Forelimb muscle (tissue), 1 donor: ENCODE measurements at regions not wholly inside any gene's neighbourhood (a gene's known extent, or its start where the extent isn't known, plus 50 kb on each side); places are given as distances from the start of the nearest gene placed in this dataset.
"Not testable (repeated sequence)": the region's sequence is repeated elsewhere in the genome, so short reads cannot be mapped to it uniquely, and the experiment has no call there.

Experiments used
- DNase-seq: peaks from one replicate; pipeline ENCODE4 v3.0.0-alpha.2; 2013; ENCODE audit warnings: low read depth

- DNase-seq: no peak
These were observed 520.0 kb upstream of the CCDC196 start for GRCh38 chr14:65966188-65966587.

GRCh38 chr14:65972346-65972870 lies 513.8 kb upstream of the CCDC196 start:
- DNase-seq: no peak

GRCh38 chr14:65972891-65973290 lies 513.3 kb upstream of the CCDC196 start:
- DNase-seq: no peak

GRCh38 chr14:65975865-65976264 lies 510.3 kb upstream of the CCDC196 start:
- no peak for DNase-seq

GRCh38 chr14:65976761-65977404 lies 509.3 kb upstream of the CCDC196 start:
- no peak for DNase-seq

- no peak for DNase-seq
These were observed 504.9 kb upstream of the CCDC196 start for GRCh38 chr14:65981192-65981843.

- DNase-seq: no peak
These were observed 500.1 kb upstream of the CCDC196 start for GRCh38 chr14:65986041-65986440.

GRCh38 chr14:65989981-65990380 lies 496.2 kb upstream of the CCDC196 start:
- no peak for DNase-seq

GRCh38 chr14:65991104-65991503 lies 495.1 kb upstream of the CCDC196 start:
- DNase-seq: no peak

GRCh38 chr14:65991935-65992334 lies 494.2 kb upstream of the CCDC196 start:
- not testable (repeated sequence) for DNase-seq

GRCh38 chr14:65993103-65993502 lies 493.1 kb upstream of the CCDC196 start:
- no peak for DNase-seq

- no peak for DNase-seq
These were observed 492.2 kb upstream of the CCDC196 start for GRCh38 chr14:65993996-65994395.

- no peak for DNase-seq
These were observed 488.8 kb upstream of the CCDC196 start for GRCh38 chr14:65997347-65997746.

- DNase-seq: no peak
These were observed 486.3 kb upstream of the CCDC196 start for GRCh38 chr14:65999865-66000264.

GRCh38 chr14:66000766-66001165 lies 485.4 kb upstream of the CCDC196 start:
- no peak for DNase-seq

GRCh38 chr14:66001356-66001755 lies 484.8 kb upstream of the CCDC196 start:
- DNase-seq: no peak

- no peak for DNase-seq
These were observed 483.0 kb upstream of the CCDC196 start for GRCh38 chr14:66003082-66003730.

- no peak for DNase-seq
These were observed 480.2 kb upstream of the CCDC196 start for GRCh38 chr14:66005900-66006434.

GRCh38 chr14:66008631-66009030 lies 477.5 kb upstream of the CCDC196 start:
- no peak for DNase-seq

GRCh38 chr14:66009089-66009488 lies 477.1 kb upstream of the CCDC196 start:
- DNase-seq: no peak

- no peak for DNase-seq
These were observed 475.5 kb upstream of the CCDC196 start for GRCh38 chr14:66010695-66011094.

- no peak for DNase-seq
These were observed 474.3 kb upstream of the CCDC196 start for GRCh38 chr14:66011855-66012254.

- not testable (repeated sequence) for DNase-seq
These were observed 472.6 kb upstream of the CCDC196 start for GRCh38 chr14:66013607-66014006.
